ENCODE measurements at regions not wholly inside any gene's neighbourhood (a gene's known extent, or its start where the extent isn't known, plus 50 kb on each side); places are given as distances from the start of the nearest gene placed in this dataset.
"Not testable (repeated sequence)": the region's sequence is repeated elsewhere in the genome, so short reads cannot be mapped to it uniquely, and the experiment has no call there.

- peak in 1 of 3 experiments; percentile 27 for DNase-seq
Observed at GRCh38 chr13:33561627-33562026, 256.3 kb upstream of the RFC3 start.

GRCh38 chr13:33571618-33572017 lies 246.3 kb upstream of the RFC3 start:
- no peak for DNase-seq

GRCh38 chr13:33572322-33572721 lies 245.6 kb upstream of the RFC3 start:
- DNase-seq: not testable (repeated sequence)

- DNase-seq: no peak
Observed at GRCh38 chr13:33575378-33575777, 242.6 kb upstream of the RFC3 start.

GRCh38 chr13:33577007-33577406 lies 240.9 kb upstream of the RFC3 start:
- DNase-seq: no peak

- no peak for DNase-seq
Observed at GRCh38 chr13:33578786-33579185, 239.2 kb upstream of the RFC3 start.

- no peak for DNase-seq
Observed at GRCh38 chr13:33582121-33582520, 235.8 kb upstream of the RFC3 start.

- no peak for DNase-seq
Observed at GRCh38 chr13:33583398-33583797, 234.6 kb upstream of the RFC3 start.

- DNase-seq: no peak
Observed at GRCh38 chr13:33590936-33591335, 227.0 kb upstream of the RFC3 start.

- peak in 1 of 3 experiments; percentile 14 for DNase-seq
Observed at GRCh38 chr13:33606692-33607091, 211.3 kb upstream of the RFC3 start.

GRCh38 chr13:33610438-33611120 lies 207.4 kb upstream of the RFC3 start:
- no peak for DNase-seq

- DNase-seq: no peak
Observed at GRCh38 chr13:33611121-33611805, 206.7 kb upstream of the RFC3 start.

- DNase-seq: no peak
Observed at GRCh38 chr13:33612641-33613638, 205.0 kb upstream of the RFC3 start.

GRCh38 chr13:33615436-33615835 lies 202.5 kb upstream of the RFC3 start:
- DNase-seq: peak in 1 of 3 experiments; percentile 12

- no peak for DNase-seq
Observed at GRCh38 chr13:33616130-33616529, 201.8 kb upstream of the RFC3 start.

- no peak for DNase-seq
Observed at GRCh38 chr13:33617055-33617454, 200.9 kb upstream of the RFC3 start.

GRCh38 chr13:33624253-33624652 lies 193.7 kb upstream of the RFC3 start:
- no peak for DNase-seq

- DNase-seq: no peak
Observed at GRCh38 chr13:33624740-33625139, 193.2 kb upstream of the RFC3 start.

- DNase-seq: no peak
Observed at GRCh38 chr13:33626407-33626806, 191.5 kb upstream of the RFC3 start.

- no peak for DNase-seq
Observed at GRCh38 chr13:33628662-33629061, 189.3 kb upstream of the RFC3 start.

- no peak for DNase-seq
Observed at GRCh38 chr13:33629605-33630360, 188.2 kb upstream of the RFC3 start.

GRCh38 chr13:33633701-33634545 lies 184.0 kb upstream of the RFC3 start:
- DNase-seq: no peak

Measured in NCI-H1417 (cell line).